ENCODE measurements at regions not wholly inside any gene's neighbourhood (a gene's known extent, or its start where the extent isn't known, plus 50 kb on each side); places are given as distances from the start of the nearest gene placed in this dataset.

GRCh38 chr9:13876741-13877140 is 437.2 kb downstream of the NFIB start:
- TF ChIP-seq CTCF (IDR thresholded peaks at IDR 0.05; ENCODE audit: low read depth, low read length, poor library complexity, severe bottlenecking) (no peak), EZH2phosphoT487 (IDR thresholded peaks at IDR 0.05; ENCODE audit: borderline replicate concordance, low read length) (no peak)

All from DOHH2 (cell line).